ENCODE measurements at regions not wholly inside any gene's neighbourhood (a gene's known extent, or its start where the extent isn't known, plus 50 kb on each side); places are given as distances from the start of the nearest gene placed in this dataset.

DNA sequence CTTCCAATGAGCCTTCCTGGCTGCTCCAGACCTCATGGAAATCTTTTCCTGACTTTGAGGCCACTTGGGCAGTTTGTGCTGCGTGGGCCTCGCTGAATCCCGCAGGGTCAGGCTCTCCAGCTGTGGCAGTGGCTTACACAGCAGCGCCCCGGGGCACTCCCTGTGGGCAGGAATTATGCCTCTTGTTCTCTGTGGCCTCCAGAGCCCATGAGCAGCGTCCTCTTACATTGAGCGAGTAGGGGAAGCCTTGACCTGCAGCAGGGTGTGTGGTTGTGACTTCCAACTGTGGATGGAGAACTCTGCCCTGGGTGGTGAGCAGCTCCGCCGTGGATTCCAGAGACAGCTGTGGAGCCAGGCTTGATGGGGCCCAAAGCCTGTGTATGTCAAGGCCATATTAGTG is 180.8 kb downstream of the GLI2 start:
- no peak for DNase-seq (ENCODE audit: low spot score)

DNA sequence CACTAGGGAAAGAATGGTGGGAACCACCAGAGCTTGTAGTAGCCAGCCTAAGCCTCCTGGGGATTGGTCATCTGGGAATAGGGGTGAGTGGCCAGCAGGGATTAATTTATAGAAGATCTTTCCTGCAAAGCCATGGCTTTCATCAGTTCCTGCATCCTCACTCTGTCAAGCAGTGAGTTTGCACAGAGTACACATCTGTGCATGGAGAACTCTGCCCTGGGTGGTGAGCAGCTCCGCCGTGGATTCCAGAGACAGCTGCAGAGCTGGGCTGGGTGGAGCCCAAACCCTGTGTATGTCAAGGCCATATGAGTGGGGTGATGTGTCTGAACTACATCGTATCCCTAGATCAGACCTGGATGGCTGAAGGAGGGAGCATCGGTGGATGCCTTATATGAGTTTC is 182.2 kb downstream of the GLI2 start:
- no peak for DNase-seq (ENCODE audit: low spot score)

DNA sequence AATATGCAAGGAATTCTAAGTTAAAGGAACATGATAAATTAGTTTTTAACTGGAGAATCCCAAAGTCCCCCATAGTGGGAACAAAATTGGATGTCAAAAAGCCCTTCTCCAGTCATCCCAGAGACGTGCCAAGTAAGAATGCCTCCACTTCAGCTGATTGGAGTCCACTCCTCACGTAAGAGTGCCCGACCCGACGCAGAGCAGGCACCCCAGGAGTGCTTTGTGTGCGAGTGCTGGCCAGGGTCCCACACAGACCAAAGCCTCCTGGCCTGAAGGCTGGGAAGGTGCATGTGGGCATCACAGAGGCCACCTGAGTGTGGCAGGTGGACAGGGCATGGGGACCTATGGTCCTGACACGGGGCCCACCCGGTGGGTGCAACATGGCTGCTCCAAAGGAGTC is 183.5 kb downstream of the GLI2 start:
- no peak for DNase-seq (ENCODE audit: low spot score)

DNA sequence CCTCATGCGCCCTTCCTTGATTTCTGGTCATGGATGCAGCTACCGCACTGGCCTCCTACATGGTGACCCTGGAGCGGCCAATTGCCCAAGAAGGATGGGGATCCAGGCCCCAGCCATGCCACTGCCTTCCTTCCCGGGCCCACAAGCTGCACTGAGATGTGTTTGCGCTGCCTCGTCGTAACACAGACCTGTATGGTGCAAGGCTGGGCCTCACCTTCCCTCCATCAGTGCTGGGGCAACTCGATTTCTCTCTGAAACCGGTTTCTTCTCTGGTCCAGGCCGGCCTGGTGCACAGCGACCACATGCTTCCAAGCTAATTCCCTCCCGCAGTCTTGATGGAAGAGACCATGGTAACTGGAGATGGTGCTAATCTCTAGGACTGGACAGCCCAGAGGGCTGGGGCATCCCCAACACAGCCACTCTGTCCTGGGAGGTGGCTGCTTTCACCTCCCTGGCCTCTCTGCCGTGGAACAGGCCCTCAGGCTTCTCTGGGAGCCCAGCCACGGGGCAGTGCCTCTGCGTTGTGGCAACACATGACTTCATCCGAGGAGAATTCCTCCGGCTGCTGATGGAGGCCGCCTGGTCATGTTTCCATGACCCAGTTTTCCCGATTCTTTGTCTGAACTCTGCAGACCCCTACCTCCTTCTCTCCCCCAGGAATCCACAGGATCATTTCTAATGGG is 184.2 kb downstream of the GLI2 start:
- DNase-seq (ENCODE audit: low spot score) = no peak

DNA sequence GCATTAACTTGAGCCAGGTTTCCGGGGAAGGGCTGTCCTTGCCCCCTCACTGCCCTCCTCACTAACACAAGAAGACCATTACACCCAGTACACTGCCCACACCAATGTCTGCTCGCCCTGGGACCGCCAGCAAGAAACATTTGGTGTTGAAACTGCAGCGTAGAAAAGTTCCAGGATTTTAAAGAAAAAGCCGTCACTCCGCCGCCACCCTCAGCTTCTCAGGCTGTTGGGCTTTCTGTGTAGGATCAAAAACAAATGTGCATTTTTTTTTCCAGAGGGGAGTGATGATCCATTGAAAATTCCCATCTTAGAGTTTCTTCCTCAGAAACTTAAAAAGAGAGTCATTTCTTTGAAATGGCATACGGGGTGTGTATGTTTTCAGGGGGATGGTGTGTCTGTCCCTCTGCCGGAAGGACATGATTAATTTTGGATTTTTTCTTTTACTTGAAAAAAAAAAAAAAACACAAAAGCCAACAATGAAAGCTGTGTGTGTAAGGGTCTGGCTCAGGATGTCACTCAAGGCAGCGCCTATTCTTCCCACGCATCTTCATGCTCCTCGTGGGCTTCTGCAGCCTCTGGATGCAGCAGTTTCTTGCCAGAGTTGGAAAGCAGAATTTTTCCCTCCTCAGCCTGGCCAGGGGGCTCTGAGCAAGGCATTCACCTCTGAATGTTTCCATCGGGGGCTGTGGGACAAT is 184.9 kb downstream of the GLI2 start:
- no peak for DNase-seq (ENCODE audit: low spot score)

DNA sequence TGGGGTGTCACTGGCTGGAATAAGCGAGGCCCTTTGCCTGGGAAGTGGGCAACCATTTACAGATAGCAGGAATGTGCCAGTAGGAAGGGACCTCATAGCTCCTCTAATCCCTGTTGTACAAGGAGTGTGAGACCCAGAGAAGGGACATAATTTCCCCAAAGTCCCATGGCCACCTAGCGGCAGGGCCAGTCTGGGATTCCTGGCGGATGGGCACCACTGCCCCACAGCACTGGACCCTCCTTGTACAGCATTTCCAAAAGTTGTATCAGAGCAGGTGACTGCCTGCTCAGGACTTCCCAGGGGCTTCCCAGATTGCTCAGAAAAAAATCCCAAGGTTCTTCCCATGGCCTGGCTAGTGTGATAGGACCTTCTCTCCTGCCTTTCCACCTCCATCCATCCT is 185.8 kb downstream of the GLI2 start:
- no peak for DNase-seq (ENCODE audit: low spot score)

DNA sequence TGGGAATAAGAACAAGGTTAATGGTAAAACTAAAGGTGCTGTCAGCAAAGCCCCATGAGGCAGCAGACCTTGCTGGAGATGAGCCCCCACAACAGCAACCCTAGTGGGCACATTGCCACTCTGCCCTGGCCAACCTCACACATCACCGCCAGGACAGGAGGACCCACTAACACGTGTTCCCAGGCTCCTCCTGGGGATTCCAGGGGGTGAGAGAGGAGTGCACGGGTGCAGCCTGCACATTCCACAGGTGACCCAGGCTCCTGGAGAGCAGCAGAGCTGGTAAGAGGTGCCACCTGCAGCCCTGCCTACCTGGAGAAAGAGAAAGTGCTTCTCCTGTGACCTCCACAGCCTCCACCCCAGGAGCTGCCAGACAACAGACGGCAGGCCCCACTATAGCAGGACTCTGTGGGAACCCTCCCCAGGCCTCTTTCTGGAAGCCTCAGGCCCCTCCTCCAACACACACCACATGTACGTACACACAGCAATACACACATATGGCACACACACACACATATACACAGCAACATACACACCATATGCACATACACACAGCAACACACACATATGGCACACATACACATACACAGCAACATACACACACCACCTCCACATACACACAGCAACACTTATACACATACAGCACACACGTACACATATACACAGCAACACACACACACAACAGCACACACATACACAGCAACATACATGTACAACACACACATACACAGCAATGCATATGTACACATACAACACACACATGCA is 187.1 kb downstream of the GLI2 start:
- DNase-seq (ENCODE audit: low spot score) = no peak

DNA sequence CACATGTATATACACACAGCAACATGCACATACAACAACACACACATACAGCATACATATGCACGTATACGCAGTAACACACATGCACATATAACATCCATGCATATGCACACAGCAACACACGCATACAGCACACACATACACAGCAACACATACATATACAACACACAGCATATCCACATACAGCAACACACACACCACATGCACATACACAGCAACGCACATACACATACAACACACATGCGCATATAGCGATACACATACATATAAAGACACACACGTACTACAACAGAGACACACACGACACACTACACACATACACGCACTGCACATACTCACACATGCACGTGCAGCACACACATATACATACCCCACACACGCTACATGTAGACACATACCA is 187.8 kb downstream of the GLI2 start:
- no peak for DNase-seq (ENCODE audit: low spot score)

DNA sequence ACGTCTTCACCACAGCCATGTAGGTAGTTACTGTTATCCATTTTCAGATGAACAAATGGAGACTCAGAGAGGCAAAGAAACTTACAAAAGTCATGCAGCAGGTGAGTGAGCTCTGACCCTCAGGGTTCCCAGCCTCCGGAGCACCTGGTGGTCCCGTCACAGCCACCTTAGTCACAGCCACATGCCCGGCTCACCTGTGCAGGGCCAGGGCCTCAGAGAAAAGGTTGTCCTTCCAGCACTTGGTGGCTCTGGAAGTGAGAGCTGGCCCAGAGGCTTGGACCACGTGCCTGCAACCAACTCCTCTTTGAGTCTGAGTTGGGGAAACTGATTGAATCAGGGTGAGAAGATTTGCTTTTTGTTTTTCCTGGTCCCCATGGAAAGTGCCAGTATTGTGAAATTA is 189.3 kb downstream of the GLI2 start:
- DNase-seq (ENCODE audit: low spot score) = no peak

DNA sequence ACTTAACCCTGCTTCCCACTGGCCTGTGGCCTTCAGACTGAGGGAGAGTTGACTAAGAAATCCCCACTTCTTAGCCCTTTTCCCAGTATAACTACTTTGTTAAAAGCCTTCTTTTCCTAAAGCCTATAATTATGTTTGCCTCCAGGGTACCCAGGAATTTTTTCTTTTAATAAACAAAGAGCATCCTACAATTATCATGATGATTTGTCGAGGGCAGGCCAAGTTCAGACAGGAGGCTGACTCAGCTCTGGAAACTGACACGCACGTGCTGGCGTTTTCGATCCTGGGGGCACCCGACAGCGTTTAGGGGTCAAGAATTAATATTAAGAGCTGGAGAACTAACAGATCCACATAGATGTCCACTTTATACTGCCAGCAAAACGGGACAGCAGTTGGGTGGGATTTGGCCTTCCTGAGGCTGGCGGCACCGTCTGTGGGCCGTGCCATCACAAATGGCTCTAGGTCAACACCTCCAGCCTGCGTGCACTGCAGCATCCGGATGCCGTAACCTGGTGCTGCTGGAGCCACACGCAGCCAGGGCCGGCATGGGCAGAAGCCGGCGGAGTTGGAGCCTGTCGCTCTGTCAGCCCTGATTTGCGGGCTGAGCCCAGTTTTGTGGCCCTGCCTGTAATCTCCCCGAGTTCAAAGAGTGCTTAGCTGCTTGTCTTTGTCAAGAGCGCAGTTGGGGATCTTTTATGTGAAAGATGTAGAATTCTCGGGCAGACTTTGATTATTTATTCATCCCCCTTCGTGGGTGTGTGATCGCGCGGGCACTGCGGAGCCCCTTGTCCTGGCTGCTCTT is 191.0 kb downstream of the GLI2 start:
- DNase-seq (ENCODE audit: low spot score) = no peak

DNA sequence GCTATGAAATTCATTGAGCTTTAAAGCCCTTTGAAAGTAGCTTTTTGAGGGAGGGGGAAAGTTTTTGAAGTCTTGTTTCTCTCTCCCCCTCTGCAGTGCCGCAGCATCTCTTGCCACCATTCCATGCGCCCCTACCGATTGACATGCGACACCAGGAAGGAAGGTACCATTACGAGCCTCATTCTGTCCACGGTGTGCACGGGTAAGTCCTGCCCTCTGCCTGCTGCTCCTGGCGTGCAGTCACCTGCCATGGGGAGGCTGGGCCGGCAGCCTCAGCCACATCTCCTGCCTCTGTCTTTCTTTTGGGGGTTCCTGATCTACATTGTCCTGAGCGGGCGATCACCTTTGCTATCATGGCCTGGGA is 191.6 kb downstream of the GLI2 start:
- DNase-seq (ENCODE audit: low spot score) = no peak

DNA sequence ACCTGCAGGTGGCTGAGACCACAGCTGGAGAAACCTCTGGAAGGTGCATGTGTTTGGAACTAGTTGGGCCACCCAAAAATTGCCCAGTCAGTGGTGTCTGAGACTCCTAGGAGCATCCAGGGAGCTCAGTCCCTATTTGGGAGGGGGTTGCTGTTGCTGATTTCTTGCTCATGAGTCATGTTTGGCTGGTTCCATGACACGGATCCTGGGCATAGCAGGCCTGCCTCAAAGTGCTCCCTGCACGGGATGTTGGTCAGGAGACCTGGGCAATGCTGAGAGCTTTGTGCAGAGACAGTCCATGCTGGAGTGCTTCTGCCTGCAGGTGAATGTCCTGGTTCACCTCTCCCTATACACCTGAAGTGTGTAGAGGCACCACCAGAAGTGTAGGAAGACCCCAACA is 194.2 kb downstream of the GLI2 start:
- DNase-seq (ENCODE audit: low spot score) = no peak

DNA sequence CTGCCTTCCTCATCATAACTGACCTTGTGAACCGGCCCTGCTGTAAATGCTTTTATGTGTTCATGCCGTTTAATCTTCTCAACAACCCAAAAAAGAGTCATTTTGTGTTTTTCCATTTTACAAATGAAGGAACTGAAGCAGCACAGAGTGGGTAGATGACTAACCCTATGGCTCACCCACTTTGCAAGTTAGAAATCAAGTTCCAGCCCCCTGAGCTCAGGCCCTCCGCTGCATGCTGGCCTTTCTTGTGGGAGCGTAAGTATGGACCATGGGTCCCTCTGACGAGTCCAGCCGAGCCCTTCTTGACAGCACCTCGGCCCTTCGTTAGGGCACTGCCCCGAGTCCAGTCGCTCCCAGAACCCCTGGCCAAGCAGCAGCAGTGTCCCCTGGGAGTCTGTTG is 194.6 kb downstream of the GLI2 start:
- DNase-seq (ENCODE audit: low spot score) = no peak

DNA sequence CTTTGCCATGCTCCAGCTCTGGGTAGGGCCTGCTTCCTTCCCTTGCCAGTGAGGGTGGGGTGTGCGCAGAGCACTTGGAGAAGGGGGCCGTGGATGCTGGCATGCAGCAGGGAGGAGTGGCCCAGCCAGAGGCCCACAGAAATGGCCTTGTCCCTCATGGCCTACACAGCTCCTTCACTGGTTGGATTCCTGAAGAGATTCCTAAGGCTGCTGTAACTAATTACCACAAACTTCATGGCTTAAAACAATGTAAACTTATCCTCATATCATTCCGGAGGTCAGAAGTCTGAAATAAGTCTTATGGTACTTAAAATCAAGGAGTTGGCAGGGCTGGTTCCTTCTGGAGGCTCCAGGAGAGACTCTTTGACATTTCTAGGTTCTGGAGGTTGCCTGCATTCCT is 195.2 kb downstream of the GLI2 start:
- no peak for DNase-seq (ENCODE audit: low spot score)

DNA sequence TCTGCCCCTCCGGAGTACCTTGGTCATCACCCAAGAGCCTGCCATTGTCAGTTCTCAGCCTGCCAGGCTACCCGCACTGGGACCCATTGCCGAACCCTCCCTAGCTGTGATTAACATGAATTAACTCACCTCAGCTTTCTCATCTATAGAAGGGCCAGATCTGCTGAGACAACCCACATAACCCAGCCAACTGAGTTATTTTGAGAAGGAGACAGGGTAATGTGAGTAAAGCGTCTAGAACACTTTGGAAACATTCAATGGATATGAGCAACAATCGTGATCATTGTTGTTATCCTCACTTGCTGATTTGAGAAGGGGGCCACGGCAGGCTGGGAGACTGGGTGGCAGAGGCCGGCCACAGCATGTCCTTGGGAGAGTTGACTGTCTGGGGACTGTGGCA is 196.8 kb downstream of the GLI2 start:
- DNase-seq (ENCODE audit: low spot score) = no peak

DNA sequence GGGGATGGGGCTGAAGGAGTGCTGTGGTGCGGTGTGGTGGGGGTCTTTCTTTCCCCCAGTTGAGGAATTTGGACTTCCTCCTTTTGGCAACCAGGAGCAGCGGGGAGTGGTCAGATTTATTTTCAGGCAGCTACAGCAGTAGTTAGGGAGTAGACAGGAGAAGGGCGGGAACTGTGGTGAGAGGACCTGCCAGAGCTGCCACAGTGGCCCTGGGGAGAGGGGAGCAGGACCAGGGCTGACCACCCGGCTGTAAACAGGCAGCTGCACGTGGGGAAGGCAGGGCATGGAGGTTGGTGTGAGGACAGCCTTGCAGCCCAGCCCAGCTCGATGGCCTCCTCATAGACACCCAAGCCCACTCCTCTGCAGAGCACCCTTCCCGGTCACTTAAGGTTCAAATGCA is 197.2 kb downstream of the GLI2 start:
- no peak for DNase-seq (ENCODE audit: low spot score)

DNA sequence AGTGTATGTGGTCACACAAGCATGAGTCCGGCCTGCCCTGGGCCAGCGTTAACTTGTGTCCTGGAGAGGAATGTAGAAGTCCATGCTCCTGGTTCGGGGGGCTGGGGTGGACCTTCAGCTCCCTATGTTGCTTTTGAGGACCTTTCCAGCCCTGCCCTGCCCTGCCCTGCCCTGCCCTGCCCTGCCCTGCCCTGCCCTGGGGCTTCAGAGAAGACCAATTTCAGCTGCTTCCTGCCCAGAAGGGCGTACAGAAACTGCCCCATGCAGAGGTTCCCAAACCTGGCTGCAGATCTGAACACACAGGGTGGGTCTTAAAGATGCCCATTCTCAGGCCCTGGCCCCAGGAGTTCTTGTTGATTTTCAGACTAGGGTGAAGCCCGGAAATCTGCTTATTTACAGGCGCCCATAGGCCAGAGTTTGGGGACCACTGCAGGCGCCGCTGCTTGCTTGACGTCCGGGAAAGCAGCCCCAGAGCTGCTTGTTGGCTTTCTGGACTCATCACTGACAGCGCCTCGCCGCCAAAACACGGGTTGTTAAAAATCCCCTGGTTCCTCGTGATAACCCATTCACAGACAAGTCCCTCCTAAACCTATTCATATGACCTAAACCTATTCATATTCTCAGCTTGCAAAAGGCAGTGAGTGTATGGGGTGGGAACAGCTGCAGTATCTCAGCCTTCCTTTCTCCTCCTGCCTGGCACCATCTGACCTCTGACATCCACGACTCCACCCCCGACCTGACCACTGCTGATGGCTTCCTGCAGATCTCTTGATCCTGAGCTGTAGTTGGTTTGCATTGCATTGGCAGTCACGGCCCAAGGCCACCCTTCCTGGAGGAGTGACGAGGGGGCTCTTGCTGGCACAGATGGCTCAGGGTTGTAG is 198.3 kb downstream of the GLI2 start:
- DNase-seq (ENCODE audit: low spot score) = no peak

DNA sequence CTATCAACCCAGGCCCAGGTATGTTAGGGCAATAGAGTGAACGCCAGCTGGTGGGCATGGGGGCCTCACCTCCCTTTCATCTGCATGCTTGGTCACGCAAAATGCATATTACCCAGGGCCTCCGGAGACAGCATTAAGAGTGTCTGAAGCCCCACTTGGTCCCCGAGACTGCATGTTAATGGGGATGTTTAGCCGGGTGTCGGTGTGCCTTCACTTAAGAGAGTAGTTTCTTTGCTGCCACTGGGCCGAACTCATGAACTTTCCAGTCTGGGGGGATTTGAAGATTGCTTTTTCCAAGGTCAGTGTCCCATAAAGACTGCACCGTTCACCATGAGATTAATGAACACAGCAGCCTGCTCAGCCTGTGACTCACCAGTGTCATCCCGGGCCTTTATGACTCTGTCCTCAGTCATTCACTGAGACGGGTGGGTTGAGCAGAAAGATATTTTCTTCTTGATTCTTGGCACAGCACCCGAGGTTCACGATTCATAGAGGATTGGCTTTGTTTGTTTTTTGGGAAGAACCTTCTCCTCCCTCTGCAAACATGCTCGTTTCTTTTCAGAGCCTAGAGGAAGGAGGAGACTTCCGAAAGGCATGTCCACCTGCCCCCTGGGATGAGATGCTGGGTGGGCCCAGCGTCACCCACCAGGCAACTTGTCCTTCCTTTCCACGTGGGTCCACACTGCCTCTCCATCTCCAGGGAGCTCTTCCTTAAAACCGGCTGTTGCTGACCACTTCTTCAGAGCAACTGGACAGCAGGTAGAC is 199.1 kb downstream of the GLI2 start:
- peak; percentile 47 for DNase-seq (ENCODE audit: low spot score)

DNA sequence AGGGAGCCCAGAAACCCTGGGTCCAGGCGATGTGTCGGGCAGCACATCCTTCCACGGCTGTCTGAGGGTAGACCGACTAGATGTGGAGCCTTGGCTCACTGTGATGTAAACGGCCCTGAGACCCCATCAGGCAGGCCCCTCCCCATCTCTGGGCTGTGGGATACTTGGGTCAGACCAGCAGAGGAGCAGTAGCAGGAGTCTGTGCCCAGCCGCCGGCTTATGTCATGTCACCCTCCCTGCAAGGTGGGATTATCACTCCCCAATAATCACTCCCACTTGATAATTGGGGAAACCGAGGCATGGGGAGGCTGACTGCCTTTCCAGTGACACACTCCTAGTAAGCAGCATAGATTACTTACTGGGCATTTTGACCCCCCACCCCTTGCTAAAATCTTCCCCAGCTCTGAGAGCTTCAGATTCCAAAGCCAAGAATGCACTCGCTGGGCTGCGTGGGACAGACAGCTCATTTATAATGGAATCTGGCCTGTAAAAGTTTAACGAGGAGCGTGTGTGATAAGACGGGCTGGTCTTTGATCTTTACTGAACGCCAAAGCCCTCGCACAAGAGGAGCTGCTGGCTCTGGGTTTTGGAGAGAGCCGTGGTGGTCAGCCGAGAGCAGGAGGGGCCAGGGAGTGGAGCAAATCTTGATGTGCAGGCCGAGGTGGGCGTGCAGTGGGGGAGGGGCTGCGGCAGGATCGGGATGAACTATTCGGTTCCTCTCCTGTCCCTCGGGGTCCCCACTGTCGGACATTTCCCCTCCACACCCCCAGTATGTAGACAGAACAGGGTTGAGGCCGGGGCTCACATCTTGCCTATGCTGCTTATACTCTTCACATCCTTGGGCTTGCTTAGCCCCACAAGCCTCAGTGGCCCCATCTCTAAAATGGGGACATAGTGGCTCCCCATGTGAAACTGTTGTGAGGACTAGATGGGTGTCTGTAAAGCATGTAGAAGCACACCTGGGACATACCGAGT is 200.0 kb downstream of the GLI2 start:
- no peak for DNase-seq (ENCODE audit: low spot score)

Measured in mucosa of gallbladder (tissue), 1 donor.